ENCODE measurements at regions not wholly inside any gene's neighbourhood (a gene's known extent, or its start where the extent isn't known, plus 50 kb on each side); places are given as distances from the start of the nearest gene placed in this dataset.

DNA sequence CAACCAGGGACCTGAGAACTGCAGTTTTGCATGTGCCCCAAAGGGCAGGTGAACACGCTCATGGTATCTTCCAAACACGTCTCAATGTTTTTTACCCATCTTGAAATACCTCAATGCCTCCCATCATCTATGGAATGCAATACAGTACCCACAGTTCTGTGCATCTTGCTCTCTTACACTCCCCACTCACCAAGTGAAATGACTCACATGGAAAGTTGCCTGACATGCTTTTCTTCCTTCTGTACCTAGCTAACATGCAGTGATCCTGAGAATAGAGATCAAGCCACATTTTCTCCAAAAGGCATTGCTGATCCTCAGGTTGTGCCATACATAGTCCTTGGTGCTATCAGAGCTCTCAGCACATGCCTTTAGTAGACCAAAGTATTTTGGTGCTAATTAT is 373.9 kb downstream of the GPD2 start:
- intact Hi-C loops (cut with micrococcal nuclease; ENCODE audit: unreplicated experiment): no loop called here
- CTCF ChIA-PET: no interaction called here
- H3K27me3 Mint-ChIP-seq (ENCODE audit: unreplicated experiment): no peaks in the 10 kb centered on the region
- H3K4me3 Mint-ChIP-seq (ENCODE audit: low read depth, unreplicated experiment): no peak overlapping the region
- BruUV-seq (replicated peaks): no TSS peak
- no peaks in the 10 kb centered on the region for H3K4me1 Mint-ChIP-seq (ENCODE audit: low read depth, unreplicated experiment)
- H3K36me3 Mint-ChIP-seq (ENCODE audit: insufficient read depth, unreplicated experiment): no peaks in the 10 kb centered on the region
- DNase-seq: no peak
- no peak overlapping the region for H3K27ac Mint-ChIP-seq (ENCODE audit: unreplicated experiment)
- H3K9me3 Mint-ChIP-seq (ENCODE audit: low read depth, unreplicated experiment): peaks cover 3% of the 10 kb centered on the region
- TF ChIP-seq, protein P1, sequence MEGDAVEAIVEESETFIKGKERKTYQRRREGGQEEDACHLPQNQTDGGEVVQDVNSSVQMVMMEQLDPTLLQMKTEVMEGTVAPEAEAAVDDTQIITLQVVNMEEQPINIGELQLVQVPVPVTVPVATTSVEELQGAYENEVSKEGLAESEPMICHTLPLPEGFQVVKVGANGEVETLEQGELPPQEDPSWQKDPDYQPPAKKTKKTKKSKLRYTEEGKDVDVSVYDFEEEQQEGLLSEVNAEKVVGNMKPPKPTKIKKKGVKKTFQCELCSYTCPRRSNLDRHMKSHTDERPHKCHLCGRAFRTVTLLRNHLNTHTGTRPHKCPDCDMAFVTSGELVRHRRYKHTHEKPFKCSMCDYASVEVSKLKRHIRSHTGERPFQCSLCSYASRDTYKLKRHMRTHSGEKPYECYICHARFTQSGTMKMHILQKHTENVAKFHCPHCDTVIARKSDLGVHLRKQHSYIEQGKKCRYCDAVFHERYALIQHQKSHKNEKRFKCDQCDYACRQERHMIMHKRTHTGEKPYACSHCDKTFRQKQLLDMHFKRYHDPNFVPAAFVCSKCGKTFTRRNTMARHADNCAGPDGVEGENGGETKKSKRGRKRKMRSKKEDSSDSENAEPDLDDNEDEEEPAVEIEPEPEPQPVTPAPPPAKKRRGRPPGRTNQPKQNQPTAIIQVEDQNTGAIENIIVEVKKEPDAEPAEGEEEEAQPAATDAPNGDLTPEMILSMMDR (IDR thresholded peaks at IDR 0.05; ENCODE audit: unreplicated experiment): no peak

DNA sequence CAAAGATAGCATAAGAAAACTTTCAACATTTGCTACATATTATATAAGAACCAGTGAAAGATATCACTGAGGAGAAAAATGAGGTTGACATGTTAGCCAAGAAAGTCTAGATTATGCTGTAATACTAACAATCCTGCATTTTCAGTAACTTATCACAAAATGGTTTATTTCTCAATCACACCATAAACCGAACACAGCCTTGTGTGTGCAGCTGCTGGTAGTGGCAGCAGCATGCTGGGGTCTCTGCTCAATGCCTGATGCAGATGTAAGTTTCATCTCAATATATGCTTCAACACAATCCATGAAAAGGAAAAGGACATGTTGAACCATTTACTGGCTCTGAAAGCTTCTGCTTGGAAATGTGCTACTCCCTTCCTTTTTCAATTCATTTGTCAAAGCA is 376.3 kb downstream of the GPD2 start:
- no TSS peak for BruUV-seq (replicated peaks)
- Mint-ChIP-seq H3K4me1 (ENCODE audit: low read depth, unreplicated experiment) (no peaks in the 10 kb centered on the region), H3K27me3 (ENCODE audit: unreplicated experiment) (no peaks in the 10 kb centered on the region), H3K4me3 (ENCODE audit: low read depth, unreplicated experiment) (no peak overlapping the region), H3K27ac (ENCODE audit: unreplicated experiment) (no peak overlapping the region), H3K36me3 (ENCODE audit: insufficient read depth, unreplicated experiment) (no peaks in the 10 kb centered on the region), H3K9me3 (ENCODE audit: low read depth, unreplicated experiment) (peaks cover 3% of the 10 kb centered on the region)
- CTCF ChIA-PET: no interaction called here
- intact Hi-C loops (cut with micrococcal nuclease; ENCODE audit: unreplicated experiment): no loop called here
- DNase-seq: no peak
- TF ChIP-seq, protein P1 (IDR thresholded peaks at IDR 0.05; ENCODE audit: unreplicated experiment): no peak

DNA sequence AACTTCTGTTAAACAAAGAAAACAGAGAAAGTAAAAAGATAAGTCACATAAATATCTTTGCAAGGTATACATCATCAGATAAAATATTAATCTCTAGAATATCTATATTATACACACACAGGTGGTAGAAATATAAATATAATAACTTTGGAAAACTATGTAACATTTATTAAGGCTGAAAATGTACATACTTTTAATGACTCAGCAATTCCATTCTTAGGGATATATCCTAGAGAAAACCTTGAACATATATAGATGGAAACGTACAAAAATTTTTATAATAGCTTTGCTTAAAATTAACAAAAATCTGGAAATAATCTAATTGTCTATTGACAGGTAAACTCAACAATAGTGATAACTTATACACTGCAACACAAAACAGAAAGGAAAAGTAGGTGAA is 381.3 kb downstream of the GPD2 start:
- TF ChIP-seq, protein P1 (IDR thresholded peaks at IDR 0.05; ENCODE audit: unreplicated experiment): no peak
- intact Hi-C loops (cut with micrococcal nuclease; ENCODE audit: unreplicated experiment): no loop called here
- H3K4me1 Mint-ChIP-seq (ENCODE audit: low read depth, unreplicated experiment): no peaks in the 10 kb centered on the region
- H3K27ac Mint-ChIP-seq (ENCODE audit: unreplicated experiment): no peak overlapping the region
- H3K4me3 Mint-ChIP-seq (ENCODE audit: low read depth, unreplicated experiment): no peak overlapping the region
- no TSS peak for BruUV-seq (replicated peaks)
- H3K27me3 Mint-ChIP-seq (ENCODE audit: unreplicated experiment): no peaks in the 10 kb centered on the region
- DNase-seq: no peak
- CTCF ChIA-PET: no interaction called here
- no peaks in the 10 kb centered on the region for H3K9me3 Mint-ChIP-seq (ENCODE audit: low read depth, unreplicated experiment)
- H3K36me3 Mint-ChIP-seq (ENCODE audit: insufficient read depth, unreplicated experiment): no peaks in the 10 kb centered on the region

DNA sequence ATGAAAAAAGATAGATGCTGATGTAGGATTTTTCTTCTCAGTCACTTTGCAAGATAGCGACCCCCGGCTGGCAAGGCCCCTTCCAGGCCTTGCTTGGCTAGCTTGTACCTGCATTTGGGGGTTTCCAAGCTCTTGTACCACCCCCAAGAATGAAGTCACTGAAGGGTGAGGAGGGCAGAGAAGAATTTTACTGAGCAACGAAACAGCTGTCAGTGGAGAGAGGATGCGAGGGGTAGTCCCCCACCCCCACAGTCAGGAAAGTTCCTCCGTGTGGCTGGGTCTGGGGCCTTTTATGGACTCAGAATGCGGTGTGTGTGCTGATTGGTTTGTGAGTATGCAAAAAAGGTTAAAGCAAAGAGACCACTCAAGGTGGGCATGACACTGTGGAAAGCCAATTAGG is 382.0 kb downstream of the GPD2 start:
- no peaks in the 10 kb centered on the region for H3K9me3 Mint-ChIP-seq (ENCODE audit: low read depth, unreplicated experiment)
- intact Hi-C loops (cut with micrococcal nuclease; ENCODE audit: unreplicated experiment): no loop called here
- BruUV-seq (replicated peaks): no TSS peak
- TF ChIP-seq, protein P1 (IDR thresholded peaks at IDR 0.05; ENCODE audit: unreplicated experiment): no peak
- H3K4me3 Mint-ChIP-seq (ENCODE audit: low read depth, unreplicated experiment): no peak overlapping the region
- H3K27ac Mint-ChIP-seq (ENCODE audit: unreplicated experiment): no peak overlapping the region
- H3K36me3 Mint-ChIP-seq (ENCODE audit: insufficient read depth, unreplicated experiment): no peaks in the 10 kb centered on the region
- no peak for DNase-seq
- CTCF ChIA-PET: no interaction called here
- H3K4me1 Mint-ChIP-seq (ENCODE audit: low read depth, unreplicated experiment): no peaks in the 10 kb centered on the region
- no peaks in the 10 kb centered on the region for H3K27me3 Mint-ChIP-seq (ENCODE audit: unreplicated experiment)

DNA sequence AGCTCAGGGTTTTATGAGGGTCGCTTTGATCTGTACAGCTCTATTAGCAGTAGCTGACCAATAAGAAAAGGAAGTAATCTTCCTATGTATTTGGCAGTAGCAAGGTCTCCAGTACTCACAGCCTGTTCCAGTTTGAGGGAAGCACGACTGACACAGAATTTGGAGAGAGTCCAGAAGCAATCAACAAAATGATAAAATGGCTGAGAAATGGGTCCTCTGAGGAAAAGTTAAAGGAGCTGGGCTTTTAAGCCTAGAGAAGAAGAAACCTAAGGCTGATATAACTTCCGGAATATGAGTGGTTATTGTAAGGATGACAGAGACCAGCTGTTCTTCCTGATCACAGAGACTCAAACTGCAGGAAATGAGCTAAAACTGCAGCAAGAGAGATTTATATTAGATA is 382.8 kb downstream of the GPD2 start:
- BruUV-seq (replicated peaks): no TSS peak
- intact Hi-C loops (cut with micrococcal nuclease; ENCODE audit: unreplicated experiment): no loop called here
- no peak for DNase-seq

More for the DNA sequence above, 382.8 kb downstream of the GPD2 start:
- Mint-ChIP-seq H3K27me3 (ENCODE audit: unreplicated experiment) (no peaks in the 10 kb centered on the region), H3K4me1 (ENCODE audit: low read depth, unreplicated experiment) (no peaks in the 10 kb centered on the region), H3K9me3 (ENCODE audit: low read depth, unreplicated experiment) (no peaks in the 10 kb centered on the region), H3K36me3 (ENCODE audit: insufficient read depth, unreplicated experiment) (no peaks in the 10 kb centered on the region), H3K4me3 (ENCODE audit: low read depth, unreplicated experiment) (no peak overlapping the region), H3K27ac (ENCODE audit: unreplicated experiment) (no peak overlapping the region)
- TF ChIP-seq, protein P1 (IDR thresholded peaks at IDR 0.05; ENCODE audit: unreplicated experiment): no peak
- CTCF ChIA-PET: no interaction called here
